GM12878 (cell line): ENCODE measurements at regions not wholly inside any gene's neighbourhood (a gene's known extent, or its start where the extent isn't known, plus 50 kb on each side); places are given as distances from the start of the nearest gene placed in this dataset.

Source experiments
- ATAC-seq: fragments of 200-7000 bp; cut with Tn5 transposase; 3 replicates; pipeline ENCODE4 v1.9.1; 2020; ENCODE audit warnings: mild to moderate bottlenecking, moderate library complexity
- BruUV-seq: library from RNA; stranded (reverse); fragments of 400-500 nt; replicated peaks from 2 replicates; lab custom pipeline; 2021; lab: Mats Ljungman, UMichigan
- CTCF ChIA-PET: fragments of 300-600 bp; sonication (Branson Sonifier 250); formaldehyde crosslinking; extraction: SDS; loops from one replicate; lab custom pipeline; 2021; ENCODE audit warnings: inconsistent platforms; lab: Yijun Ruan, JAX
- POLR2A ChIA-PET: fragments of 350-600 bp; formaldehyde crosslinking; extraction: SDS; loops from one replicate; lab custom pipeline; 2021; ENCODE audit warnings: inconsistent platforms; lab: Charles Lee
- RAD21 ChIA-PET: fragments of 300-600 bp; sonication (Branson Sonifier 250); formaldehyde crosslinking; loops from one replicate; lab custom pipeline; 2023; ENCODE audit warnings: antibody characterized with exemption; ENCODE audit not compliant: unreplicated experiment; lab: Charles Lee
- SMC1A ChIA-PET: fragments of 300-600 bp; sonication (Branson Sonifier 250); formaldehyde crosslinking; loops from one replicate; lab custom pipeline; 2023; ENCODE audit not compliant: unreplicated experiment, uncharacterized antibody; lab: Charles Lee
- DNase-seq: peaks from one replicate; pipeline ENCODE4 v3.0.0-alpha.2; 2011; ENCODE audit warnings: low read depth, low spot score
- FAIRE-seq: peaks from 3 replicates; lab custom pipeline; 2011; peaks lifted over from hg19 to GRCh38; lab: Jason Lieb, UNC
- H2AFZ ChIP-seq: 2 replicates; pipeline ENCODE4 v1.6.0; 2011; ENCODE audit warnings: low read depth, low read length, control low read depth; ENCODE audit not compliant: control insufficient read depth
- H3K27ac ChIP-seq: 2 replicates; pipeline ENCODE4 v1.5.1; 2011; ENCODE audit warnings: control low read depth; ENCODE audit not compliant: control insufficient read depth, insufficient read depth
- H3K27me3 ChIP-seq, 2 experiments: replicated peaks in 1 of 2; 2 replicates each; pipeline versions ENCODE4 v1.6.0 to v1.6.1; 2011; ENCODE audit warnings: low read length in 1 of 2; ENCODE audit not compliant: control insufficient read depth in 2 of 2, insufficient read depth in 2 of 2
- H3K36me3 ChIP-seq, 2 experiments: 2 replicates each; pipeline ENCODE4 v1.5.1; 2011; ENCODE audit warnings: low read length in 1 of 2; ENCODE audit not compliant: control insufficient read depth in 2 of 2, insufficient read depth in 2 of 2
- H3K4me1 ChIP-seq: 2 replicates; pipeline ENCODE4 v1.6.1; 2011; ENCODE audit warnings: mild to moderate bottlenecking, low read length, moderate library complexity, mixed read lengths; ENCODE audit not compliant: control insufficient read depth, insufficient read depth
- H3K4me2 ChIP-seq: 2 replicates; pipeline ENCODE4 v1.6.0; 2011; ENCODE audit warnings: control low read depth; ENCODE audit not compliant: control insufficient read depth, insufficient read depth
- H3K4me3 ChIP-seq: fragments of 200-600 bp; sonication (generic); 2 replicates; pipeline ENCODE4 v1.5.1; 2016
- H3K79me2 ChIP-seq: 2 replicates; pipeline ENCODE4 v1.6.0; 2011; ENCODE audit warnings: low read length; ENCODE audit not compliant: control insufficient read depth, insufficient read depth
- H3K9ac ChIP-seq: 2 replicates; pipeline ENCODE4 v1.8.0; 2011; ENCODE audit warnings: low read length, control low read depth, mixed read lengths; ENCODE audit not compliant: control insufficient read depth, insufficient read depth
- H3K9me3 ChIP-seq: replicated peaks from 3 replicates; pipeline ENCODE4 v1.5.1; 2011; ENCODE audit warnings: mild to moderate bottlenecking, low read length; ENCODE audit not compliant: control insufficient read depth, insufficient read depth
- H4K20me1 ChIP-seq: 2 replicates; pipeline ENCODE4 v1.6.0; 2011; ENCODE audit not compliant: control insufficient read depth, insufficient read depth
- CBX3 ChIP-seq: fragments of 200-600 bp; sonication (generic); IDR thresholded peaks from 2 replicates; pipeline ENCODE4 v1.6.1; 2016; ENCODE audit warnings: low read depth, borderline replicate concordance
- CTCF ChIP-seq, 3 experiments: IDR thresholded peaks in 2 of 3; conservative IDR thresholded peaks in 1 of 3; 2 replicates each; pipeline ENCODE4 v1.5.1; 2011; ENCODE audit warnings: low read depth in 3 of 3, low read length in 3 of 3, mild to moderate bottlenecking in 3 of 3, control low read depth in 2 of 3, moderate library complexity in 2 of 3, inconsistent platforms in 1 of 3, mixed read lengths in 1 of 3; ENCODE audit not compliant: control insufficient read depth in 2 of 3, insufficient read depth in 1 of 3; ENCODE audit errors: extremely low read depth in 1 of 3
- IKZF2 ChIP-seq, 2 experiments: fragments of 450-650 bp; IDR thresholded peaks; 2 replicates each; pipeline ENCODE4 v1.6.1; 2017; ENCODE audit warnings: mild to moderate bottlenecking in 2 of 2, moderate library complexity in 2 of 2
- IRF3 ChIP-seq: fragments of 450-650 bp; IDR thresholded peaks from 2 replicates; pipeline ENCODE4 v1.6.1; 2014; ENCODE audit warnings: mild to moderate bottlenecking
- KAT2A ChIP-seq: conservative IDR thresholded peaks from 2 replicates; pipeline ENCODE4 v1.6.1; 2011; ENCODE audit warnings: low read depth, low read length; ENCODE audit not compliant: control insufficient read depth
- ZNF384 ChIP-seq: IDR thresholded peaks from 2 replicates; pipeline ENCODE4 v1.6.1; 2012; ENCODE audit warnings: low read depth, mild to moderate bottlenecking, low read length, improper control_type of control experiment, borderline replicate concordance
- whole genome bisulfite sequencing: methylation state at CpG from one replicate; pipeline ENCODE4 v1.1.6; 2016; ENCODE audit warnings: low lambda C conversion rate; ENCODE audit not compliant: insufficient replicate concordance, insufficient coverage; ENCODE audit errors: missing lambda C conversion rate; 5-methylcytosine and 5-hydroxymethylcytosine counted together
- in situ Hi-C: fragments of 300-500 bp; cut with MboI; formaldehyde crosslinking; loops from 9 replicates; pipeline ENCODE4 v1.14.3; 2018; ENCODE audit warnings: mixed read lengths
- intact Hi-C: fragments of 100-400 bp; cut with micrococcal nuclease; formaldehyde crosslinking; loops from one replicate; pipeline ENCODE4 v1.14.2; 2022; ENCODE audit not compliant: unreplicated experiment

- no peak for TF ChIP-seq IKZF2 (IDR thresholded peaks at IDR 0.05)
- no peak for TF ChIP-seq IRF3
- no peak for TF ChIP-seq KAT2A
- TF ChIP-seq CBX3, result no peak
- TF ChIP-seq, all 136 proteins: peak for 0
Measured at GRCh38 chr1:230584660-230585059, 57.6 kb upstream of the COG2 start (continued).

- H3K4me3 ChIP-seq, result no peak overlapping the region
- no peaks in the 10 kb centered on the region; the same call in 2 of the 3 replicates for H3K9me3 ChIP-seq
- no peaks in the 10 kb centered on the region for H4K20me1 ChIP-seq
- RAD21 ChIA-PET, result no interaction called here
- no peaks in the 10 kb centered on the region for H3K27me3 ChIP-seq
- ATAC-seq, result no peak; the same call in 2 of the 3 replicates
- CTCF ChIA-PET, result interaction anchor here (1.2 kb wide), 1 partner anchor 10 kb away, joined by 3 read pairs; no protein-coding TSS in a partner anchor
- H2AFZ ChIP-seq, result no peak overlapping the region
- H3K4me2 ChIP-seq, result no peak overlapping the region
- 56% methylated on average over 19 of the region's 19 CpGs for WGBS
- POLR2A ChIA-PET, result no interaction called here
- DNase-seq, result no peak
- no peak overlapping the region for H3K9ac ChIP-seq
- H3K36me3 ChIP-seq, result no peaks in the 10 kb centered on the region
- no peak overlapping the region for H3K27ac ChIP-seq
- TF ChIP-seq CTCF (IDR thresholded peaks at IDR 0.05 in 2 of 3, conservative IDR thresholded peaks at IDR 0.05 in 1 of 3; ENCODE audit: control insufficient read depth in 2 of 3, extremely low read depth in 1 of 3, insufficient read depth in 1 of 3, low read depth in 3 of 3, low read length in 3 of 3) (peak in 2 of 3 experiments; percentile 1 to 9; a peak in 1 of 6 replicates), ZNF384 (no peak)
- intact Hi-C loops, result no loop called here
- no peaks in the 10 kb centered on the region for H3K4me1 ChIP-seq
- in situ Hi-C loops, result no loop called here
- FAIRE-seq, result no peak
- no peaks in the 10 kb centered on the region for H3K79me2 ChIP-seq
- no TSS peak for BruUV-seq
- SMC1A ChIA-PET, result no interaction called here
Measured at GRCh38 chr1:230581446-230582079, 60.7 kb upstream of the COG2 start.
